HFFc6 (cell line): ENCODE measurements at regions not wholly inside any gene's neighbourhood (a gene's known extent, or its start where the extent isn't known, plus 50 kb on each side); places are given as distances from the start of the nearest gene placed in this dataset.

Source experiments
- DNase-seq: peaks from one replicate; pipeline ENCODE4 v3.0.0-alpha.2; 2018
- H3K27ac Mint-ChIP-seq: 2 replicates; pipeline ENCODE4 v1.8.0; 2020; ENCODE audit warnings: mild to moderate bottlenecking, mixed read lengths
- H3K27me3 Mint-ChIP-seq: 2 replicates; pipeline ENCODE4 v1.8.0; 2021; ENCODE audit warnings: mild to moderate bottlenecking, moderate library complexity, mixed read lengths; ENCODE audit not compliant: insufficient read depth
- H3K36me3 Mint-ChIP-seq: 2 replicates; pipeline ENCODE4 v1.8.0; 2021; ENCODE audit warnings: low read depth, mixed read lengths
- H3K4me1 Mint-ChIP-seq: 2 replicates; pipeline ENCODE4 v1.8.0; 2020; ENCODE audit warnings: low read depth, mixed read lengths
- H3K4me3 Mint-ChIP-seq: 2 replicates; pipeline ENCODE4 v1.8.0; 2020; ENCODE audit warnings: mild to moderate bottlenecking, moderate library complexity, mixed read lengths
- H3K9me3 Mint-ChIP-seq: 2 replicates; pipeline ENCODE4 v1.8.0; 2020; ENCODE audit warnings: mild to moderate bottlenecking, mixed read lengths
- CTCF ChIP-seq: fragments of 200-600 bp; sonication (generic); IDR thresholded peaks from 2 replicates; pipeline ENCODE4 v1.5.0; 2021; ENCODE audit warnings: antibody characterized with exemption, mild to moderate bottlenecking

DNA sequence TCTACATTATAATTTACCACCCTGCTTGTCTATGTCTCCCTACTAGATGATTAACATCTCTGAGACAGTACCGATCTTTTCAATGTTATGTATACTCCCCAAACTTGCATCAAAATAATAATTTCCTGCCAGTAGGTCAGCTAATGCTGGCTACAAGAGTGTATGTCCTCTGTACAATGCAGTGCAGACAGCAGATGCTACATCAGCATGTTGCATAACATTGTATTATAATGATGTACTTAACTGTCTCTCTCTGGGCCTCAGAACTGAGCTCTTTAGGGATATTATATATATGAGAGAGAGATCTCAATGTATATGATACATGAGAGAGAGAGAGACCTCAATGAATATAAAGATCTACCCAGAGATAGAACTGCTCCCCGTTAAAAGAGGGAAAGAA lies 456.6 kb downstream of the SHQ1 start:
- TF ChIP-seq CTCF, result no peak
- H3K4me3 Mint-ChIP-seq, result no peak overlapping the region
- H3K27ac Mint-ChIP-seq, result no peak overlapping the region
- DNase-seq, result no peak
- H3K4me1 Mint-ChIP-seq, result peaks cover 21% of the 10 kb centered on the region
- no peaks in the 10 kb centered on the region for H3K36me3 Mint-ChIP-seq
- no peaks in the 10 kb centered on the region for H3K9me3 Mint-ChIP-seq
- no peaks in the 10 kb centered on the region for H3K27me3 Mint-ChIP-seq

DNA sequence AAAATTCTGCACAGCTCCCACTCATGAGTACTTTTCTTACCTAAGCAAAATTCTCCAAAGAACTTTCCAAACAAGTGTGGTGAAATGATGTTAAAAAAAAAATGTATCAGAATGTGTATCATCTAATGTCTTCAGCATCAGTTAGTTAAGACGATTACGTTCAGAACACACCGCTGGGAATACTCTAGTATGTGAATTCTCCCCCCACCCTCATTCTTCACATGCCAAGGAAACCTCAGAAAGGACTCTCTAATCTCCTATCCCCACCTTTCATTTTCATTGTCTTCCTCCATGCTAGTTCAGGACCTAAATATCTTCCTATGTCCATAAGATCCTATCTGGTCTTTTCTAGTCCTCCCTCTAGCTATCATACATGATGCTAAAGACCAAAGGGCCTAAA lies 457.4 kb downstream of the SHQ1 start:
- Mint-ChIP-seq H3K9me3 (no peaks in the 10 kb centered on the region), H3K4me1 (peaks cover 13% of the 10 kb centered on the region), H3K27ac (no peak overlapping the region), H3K36me3 (no peaks in the 10 kb centered on the region), H3K27me3 (no peaks in the 10 kb centered on the region), H3K4me3 (no peak overlapping the region)
- no peak for DNase-seq
- TF ChIP-seq CTCF, result no peak

GRCh38 chr3:72388644-72389043 lies 459.6 kb downstream of the SHQ1 start:
- H3K27me3 Mint-ChIP-seq, result no peaks in the 10 kb centered on the region
- H3K36me3 Mint-ChIP-seq, result no peaks in the 10 kb centered on the region
- H3K9me3 Mint-ChIP-seq, result no peaks in the 10 kb centered on the region
- no peak overlapping the region for H3K4me3 Mint-ChIP-seq
- TF ChIP-seq CTCF, result no peak
- H3K27ac Mint-ChIP-seq, result no peak overlapping the region
- no peak for DNase-seq
- peaks cover 14% of the 10 kb centered on the region for H3K4me1 Mint-ChIP-seq

DNA sequence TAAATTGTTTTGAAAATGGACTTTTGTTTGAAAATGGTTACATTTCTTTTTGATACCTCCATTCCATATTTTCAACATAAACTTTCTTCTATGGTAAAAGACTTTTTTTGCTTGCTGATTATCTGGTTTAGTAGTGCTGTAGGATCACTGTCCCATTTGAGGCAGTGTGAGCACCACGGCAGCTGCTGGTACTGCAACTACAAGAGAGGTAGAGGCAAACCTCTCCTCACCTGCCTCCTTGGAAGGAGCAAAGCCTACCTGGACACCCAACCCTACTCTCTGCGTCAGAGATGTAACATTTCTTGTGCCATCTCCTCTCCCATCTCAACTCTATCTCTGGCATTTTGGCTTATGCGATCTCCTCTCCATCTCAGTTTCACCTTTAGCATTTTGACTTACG lies 460.1 kb downstream of the SHQ1 start:
- Mint-ChIP-seq H3K4me1 (peaks cover 14% of the 10 kb centered on the region), H3K27ac (no peak overlapping the region)

GRCh38 chr3:72386327-72387000 lies 461.8 kb downstream of the SHQ1 start:
- TF ChIP-seq CTCF, result no peak
- no peak overlapping the region for H3K27ac Mint-ChIP-seq
- H3K36me3 Mint-ChIP-seq, result no peaks in the 10 kb centered on the region
- H3K4me3 Mint-ChIP-seq, result no peak overlapping the region
- H3K27me3 Mint-ChIP-seq, result peaks cover 3% of the 10 kb centered on the region; the same call in 1 of the 2 replicates
- DNase-seq, result no peak
- H3K9me3 Mint-ChIP-seq, result no peaks in the 10 kb centered on the region
- peaks cover 14% of the 10 kb centered on the region for H3K4me1 Mint-ChIP-seq

More for the DNA sequence above, 460.1 kb downstream of the SHQ1 start:
- Mint-ChIP-seq H3K4me3 (no peak overlapping the region), H3K36me3 (no peaks in the 10 kb centered on the region), H3K27me3 (no peaks in the 10 kb centered on the region), H3K9me3 (no peaks in the 10 kb centered on the region)
- DNase-seq, result no peak
- no peak for TF ChIP-seq CTCF
